ENCODE measurements at regions not wholly inside any gene's neighbourhood (a gene's known extent, or its start where the extent isn't known, plus 50 kb on each side); places are given as distances from the start of the nearest gene placed in this dataset.

- H3K36me3 ChIP-seq (ENCODE audit: low read depth, missing control alignments): no peaks in the 10 kb centered on the region
Measured at GRCh38 chr18:39347701-39348100, 1782.1 kb upstream of the CELF4 start.

GRCh38 chr18:39346916-39347315 lies 1781.3 kb upstream of the CELF4 start:
- DNase-seq: no peak
- Histone ChIP-seq H3K4me1 (no peaks in the 10 kb centered on the region), H3K27me3 (no peaks in the 10 kb centered on the region), H3K36me3 (ENCODE audit: low read depth, missing control alignments) (no peaks in the 10 kb centered on the region), H3K27ac (no peak overlapping the region), H3K4me3 (no peak overlapping the region), H3K9me3 (no peaks in the 10 kb centered on the region)
- intact Hi-C loops (cut with DNase I; ENCODE audit: low total_unique reads): no loop called here
- 96 to 100% methylated on average over 1 of the region's 1 CpG for WGBS, 2 donors
- TF ChIP-seq POLR2A (IDR thresholded peaks at IDR 0.05): no peak
- TF ChIP-seq CTCF (IDR thresholded peaks at IDR 0.05): no peak

More at GRCh38 chr18:39347701-39348100, 1782.1 kb upstream of the CELF4 start:
- Histone ChIP-seq H3K27ac (no peak overlapping the region), H3K4me3 (no peak overlapping the region), H3K4me1 (no peaks in the 10 kb centered on the region), H3K9me3 (no peaks in the 10 kb centered on the region), H3K27me3 (no peaks in the 10 kb centered on the region)
- no peak for DNase-seq
- 78 to 79% methylated on average over 5 of the region's 5 CpGs for WGBS, 2 donors
- TF ChIP-seq POLR2A (IDR thresholded peaks at IDR 0.05) (no peak), CTCF (IDR thresholded peaks at IDR 0.05) (no peak)
- intact Hi-C loops (cut with DNase I; ENCODE audit: low total_unique reads): no loop called here

- H3K9me3 ChIP-seq: no peaks in the 10 kb centered on the region
Measured at GRCh38 chr18:39345321-39345720, 1779.7 kb upstream of the CELF4 start.

GRCh38 chr18:39344487-39344886 lies 1778.9 kb upstream of the CELF4 start:
- Histone ChIP-seq H3K27me3 (no peaks in the 10 kb centered on the region), H3K27ac (no peak overlapping the region), H3K4me3 (no peak overlapping the region), H3K9me3 (no peaks in the 10 kb centered on the region), H3K36me3 (ENCODE audit: low read depth, missing control alignments) (no peaks in the 10 kb centered on the region), H3K4me1 (no peaks in the 10 kb centered on the region)
- TF ChIP-seq POLR2A (IDR thresholded peaks at IDR 0.05) (no peak), CTCF (IDR thresholded peaks at IDR 0.05) (no peak)
- 86 to 89% methylated on average over 5 of the region's 5 CpGs for WGBS, 2 donors
- DNase-seq: no peak
- intact Hi-C loops (cut with DNase I; ENCODE audit: low total_unique reads): no loop called here

More at GRCh38 chr18:39345321-39345720, 1779.7 kb upstream of the CELF4 start:
- WGBS, 2 donors: 84 to 89% methylated on average over 2 of the region's 2 CpGs
- no peak overlapping the region for H3K4me3 ChIP-seq
- no peaks in the 10 kb centered on the region for H3K36me3 ChIP-seq (ENCODE audit: low read depth, missing control alignments)
- no peaks in the 10 kb centered on the region for H3K27me3 ChIP-seq
- DNase-seq: no peak
- intact Hi-C loops (cut with DNase I; ENCODE audit: low total_unique reads): no loop called here
- no peak for TF ChIP-seq POLR2A (IDR thresholded peaks at IDR 0.05)
- no peak for TF ChIP-seq CTCF (IDR thresholded peaks at IDR 0.05)
- H3K27ac ChIP-seq: no peak overlapping the region
- H3K4me1 ChIP-seq: no peaks in the 10 kb centered on the region

GRCh38 chr18:39341129-39341528 lies 1775.5 kb upstream of the CELF4 start:
- H3K36me3 ChIP-seq (ENCODE audit: low read depth, missing control alignments): no peaks in the 10 kb centered on the region
- intact Hi-C loops (cut with DNase I; ENCODE audit: low total_unique reads): no loop called here
- WGBS, 2 donors: 90 to 92% methylated on average over 2 of the region's 2 CpGs
- no peak for DNase-seq
- H3K9me3 ChIP-seq: no peaks in the 10 kb centered on the region
- TF ChIP-seq POLR2A (IDR thresholded peaks at IDR 0.05) (no peak), CTCF (IDR thresholded peaks at IDR 0.05) (no peak)
- no peaks in the 10 kb centered on the region for H3K27me3 ChIP-seq
- no peak overlapping the region for H3K27ac ChIP-seq
- no peak overlapping the region for H3K4me3 ChIP-seq
- no peaks in the 10 kb centered on the region for H3K4me1 ChIP-seq

Measured in testis (tissue), 2 donors.